ENCODE measurements at regions not wholly inside any gene's neighbourhood (a gene's known extent, or its start where the extent isn't known, plus 50 kb on each side); places are given as distances from the start of the nearest gene placed in this dataset.

DNA sequence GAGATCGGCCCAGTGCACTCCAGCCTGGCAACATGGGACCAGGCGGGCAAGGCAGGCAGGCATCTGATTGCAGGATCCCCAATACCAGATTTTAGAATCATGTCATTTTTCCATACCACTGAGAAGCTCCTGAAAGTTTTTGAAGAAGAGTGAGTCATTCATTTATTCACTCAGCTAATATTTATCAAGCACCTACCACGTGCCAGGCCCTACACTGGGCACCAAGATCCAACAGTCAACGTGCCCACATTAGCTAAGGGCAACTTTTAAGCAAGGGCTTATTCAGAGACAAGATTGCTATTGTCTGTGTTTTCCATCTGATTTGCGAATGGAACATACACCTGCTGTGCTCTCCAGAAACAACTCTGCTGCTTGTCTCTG, 126.8 kb upstream of the LGALSL start:
- TF ChIP-seq CHD2 (IDR thresholded peaks at IDR 0.05; ENCODE audit: low read length) (no peak), TAF1 (IDR thresholded peaks at IDR 0.05; ENCODE audit: low read depth, low read length) (no peak), SP1 (IDR thresholded peaks at IDR 0.05; ENCODE audit: low read depth, low read length) (no peak), TBP (IDR thresholded peaks at IDR 0.05; ENCODE audit: low read depth, low read length) (no peak)
- TF ChIP-seq, protein P1, sequence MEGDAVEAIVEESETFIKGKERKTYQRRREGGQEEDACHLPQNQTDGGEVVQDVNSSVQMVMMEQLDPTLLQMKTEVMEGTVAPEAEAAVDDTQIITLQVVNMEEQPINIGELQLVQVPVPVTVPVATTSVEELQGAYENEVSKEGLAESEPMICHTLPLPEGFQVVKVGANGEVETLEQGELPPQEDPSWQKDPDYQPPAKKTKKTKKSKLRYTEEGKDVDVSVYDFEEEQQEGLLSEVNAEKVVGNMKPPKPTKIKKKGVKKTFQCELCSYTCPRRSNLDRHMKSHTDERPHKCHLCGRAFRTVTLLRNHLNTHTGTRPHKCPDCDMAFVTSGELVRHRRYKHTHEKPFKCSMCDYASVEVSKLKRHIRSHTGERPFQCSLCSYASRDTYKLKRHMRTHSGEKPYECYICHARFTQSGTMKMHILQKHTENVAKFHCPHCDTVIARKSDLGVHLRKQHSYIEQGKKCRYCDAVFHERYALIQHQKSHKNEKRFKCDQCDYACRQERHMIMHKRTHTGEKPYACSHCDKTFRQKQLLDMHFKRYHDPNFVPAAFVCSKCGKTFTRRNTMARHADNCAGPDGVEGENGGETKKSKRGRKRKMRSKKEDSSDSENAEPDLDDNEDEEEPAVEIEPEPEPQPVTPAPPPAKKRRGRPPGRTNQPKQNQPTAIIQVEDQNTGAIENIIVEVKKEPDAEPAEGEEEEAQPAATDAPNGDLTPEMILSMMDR (IDR thresholded peaks at IDR 0.05; ENCODE audit: control extremely low read depth in 1 of 3, insufficient read depth in 1 of 3, low read depth in 1 of 3, low read length in 3 of 3), result no peak
- TF ChIP-seq, protein P2, sequence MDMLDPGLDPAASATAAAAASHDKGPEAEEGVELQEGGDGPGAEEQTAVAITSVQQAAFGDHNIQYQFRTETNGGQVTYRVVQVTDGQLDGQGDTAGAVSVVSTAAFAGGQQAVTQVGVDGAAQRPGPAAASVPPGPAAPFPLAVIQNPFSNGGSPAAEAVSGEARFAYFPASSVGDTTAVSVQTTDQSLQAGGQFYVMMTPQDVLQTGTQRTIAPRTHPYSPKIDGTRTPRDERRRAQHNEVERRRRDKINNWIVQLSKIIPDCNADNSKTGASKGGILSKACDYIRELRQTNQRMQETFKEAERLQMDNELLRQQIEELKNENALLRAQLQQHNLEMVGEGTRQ (IDR thresholded peaks at IDR 0.05; ENCODE audit: low read length), result no peak

All from H1 (cell line).